ENCODE measurements at regions not wholly inside any gene's neighbourhood (a gene's known extent, or its start where the extent isn't known, plus 50 kb on each side); places are given as distances from the start of the nearest gene placed in this dataset.

DNA sequence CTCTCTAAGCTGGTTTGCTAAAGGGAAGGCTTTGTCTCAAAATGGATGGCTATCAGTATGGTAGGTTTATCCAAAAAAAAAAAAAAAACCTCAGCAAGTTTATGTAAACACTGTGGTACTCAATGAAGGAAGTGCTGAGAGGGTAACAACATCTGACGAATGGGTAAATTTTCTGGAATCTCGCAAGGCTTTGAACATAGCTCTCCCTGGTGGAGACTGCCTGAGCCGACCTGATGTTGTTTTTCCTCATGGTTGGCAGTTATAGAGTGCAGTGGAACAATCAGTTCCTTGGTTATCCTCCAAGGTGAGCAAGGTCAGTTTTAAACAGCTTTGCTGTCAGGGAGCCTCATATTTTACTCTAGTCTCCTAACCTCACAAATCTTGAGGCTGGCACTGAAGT is 94.6 kb downstream of the ZPLD1 start:
- POLR2A ChIA-PET, result no interaction called here
- TF ChIP-seq, protein P1, sequence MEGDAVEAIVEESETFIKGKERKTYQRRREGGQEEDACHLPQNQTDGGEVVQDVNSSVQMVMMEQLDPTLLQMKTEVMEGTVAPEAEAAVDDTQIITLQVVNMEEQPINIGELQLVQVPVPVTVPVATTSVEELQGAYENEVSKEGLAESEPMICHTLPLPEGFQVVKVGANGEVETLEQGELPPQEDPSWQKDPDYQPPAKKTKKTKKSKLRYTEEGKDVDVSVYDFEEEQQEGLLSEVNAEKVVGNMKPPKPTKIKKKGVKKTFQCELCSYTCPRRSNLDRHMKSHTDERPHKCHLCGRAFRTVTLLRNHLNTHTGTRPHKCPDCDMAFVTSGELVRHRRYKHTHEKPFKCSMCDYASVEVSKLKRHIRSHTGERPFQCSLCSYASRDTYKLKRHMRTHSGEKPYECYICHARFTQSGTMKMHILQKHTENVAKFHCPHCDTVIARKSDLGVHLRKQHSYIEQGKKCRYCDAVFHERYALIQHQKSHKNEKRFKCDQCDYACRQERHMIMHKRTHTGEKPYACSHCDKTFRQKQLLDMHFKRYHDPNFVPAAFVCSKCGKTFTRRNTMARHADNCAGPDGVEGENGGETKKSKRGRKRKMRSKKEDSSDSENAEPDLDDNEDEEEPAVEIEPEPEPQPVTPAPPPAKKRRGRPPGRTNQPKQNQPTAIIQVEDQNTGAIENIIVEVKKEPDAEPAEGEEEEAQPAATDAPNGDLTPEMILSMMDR (IDR thresholded peaks at IDR 0.05; ENCODE audit: control extremely low read depth, extremely low read depth, low read depth, missing control alignments), result no peak
- no peak for DNase-seq (ENCODE audit: extremely low spot score)
- CTCF ChIA-PET, result interaction anchor here (0.8 to 21.2 kb wide), 6 partner anchors 8 to 727 kb away, joined by 3 to 423 read pairs (median 5); no protein-coding TSS in a partner anchor

DNA sequence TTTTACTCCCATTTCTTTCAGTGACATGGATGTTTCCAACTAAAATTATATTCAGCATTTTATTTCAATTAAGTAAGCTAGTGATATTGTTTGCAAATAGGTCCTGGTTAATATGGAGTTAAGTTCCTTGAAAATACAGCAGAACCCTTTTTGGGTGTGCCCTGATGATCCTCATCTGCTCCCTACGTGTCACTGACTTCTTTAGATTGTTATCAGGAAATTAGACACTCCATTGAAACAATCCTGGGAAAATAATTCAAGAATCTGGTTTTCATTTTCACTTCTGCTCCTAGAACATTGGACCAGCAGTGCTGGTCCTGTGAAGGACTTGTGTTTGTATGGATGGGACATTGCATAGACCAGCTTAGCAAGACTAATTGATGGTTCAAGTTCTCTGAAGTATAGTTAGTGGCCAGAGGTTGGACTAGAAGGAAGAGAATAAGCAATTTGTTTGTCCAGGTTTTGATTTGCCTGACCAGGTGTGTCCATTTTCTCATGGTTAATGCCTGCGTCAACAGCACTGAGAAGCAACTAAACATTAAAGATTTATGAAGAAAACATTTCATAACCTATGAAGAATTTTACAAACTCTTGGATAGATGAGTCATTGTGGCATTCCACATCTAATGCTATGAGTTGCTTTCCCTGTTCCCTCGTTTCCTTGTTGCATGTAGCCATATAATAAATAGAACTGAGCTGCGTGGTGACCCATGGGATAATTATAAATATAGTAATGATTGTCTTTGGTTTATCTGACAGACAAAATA is 95.8 kb downstream of the ZPLD1 start:
- ChIA-PET POLR2A (no interaction called here), CTCF (interaction anchor here (2.3 to 21.2 kb wide), 3 partner anchors 13 to 728 kb away, joined by 6 to 423 read pairs (median 21); no protein-coding TSS in a partner anchor)
- no peak for DNase-seq (ENCODE audit: extremely low spot score)
- TF ChIP-seq, protein P1 (IDR thresholded peaks at IDR 0.05; ENCODE audit: control extremely low read depth, extremely low read depth, low read depth, missing control alignments), result no peak

DNA sequence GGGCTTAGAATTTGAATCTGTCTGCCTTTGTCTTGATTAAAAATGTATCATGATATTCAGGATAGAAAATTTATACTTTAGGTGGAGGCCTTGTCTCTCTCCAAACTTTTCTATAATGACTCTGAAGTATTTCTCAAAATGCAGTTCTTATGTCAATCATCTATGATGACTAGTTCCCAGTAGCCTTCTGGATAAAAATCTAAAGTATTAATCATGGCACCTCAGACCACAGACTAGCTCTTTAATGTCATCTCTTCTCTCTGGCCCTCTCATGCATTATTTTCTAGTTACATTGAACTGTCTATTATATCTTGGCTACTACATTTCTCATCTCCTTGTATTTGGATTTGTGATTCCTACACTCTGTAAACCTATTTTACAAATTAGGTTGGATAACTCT is 96.9 kb downstream of the ZPLD1 start:
- ChIA-PET CTCF (interaction anchor here (21.2 kb wide), 1 partner anchor 300 kb away, joined by 423 read pairs; no protein-coding TSS in a partner anchor), POLR2A (no interaction called here)
- TF ChIP-seq, protein P1 (IDR thresholded peaks at IDR 0.05; ENCODE audit: control extremely low read depth, extremely low read depth, low read depth, missing control alignments), result no peak
- DNase-seq (ENCODE audit: extremely low spot score), result no peak

DNA sequence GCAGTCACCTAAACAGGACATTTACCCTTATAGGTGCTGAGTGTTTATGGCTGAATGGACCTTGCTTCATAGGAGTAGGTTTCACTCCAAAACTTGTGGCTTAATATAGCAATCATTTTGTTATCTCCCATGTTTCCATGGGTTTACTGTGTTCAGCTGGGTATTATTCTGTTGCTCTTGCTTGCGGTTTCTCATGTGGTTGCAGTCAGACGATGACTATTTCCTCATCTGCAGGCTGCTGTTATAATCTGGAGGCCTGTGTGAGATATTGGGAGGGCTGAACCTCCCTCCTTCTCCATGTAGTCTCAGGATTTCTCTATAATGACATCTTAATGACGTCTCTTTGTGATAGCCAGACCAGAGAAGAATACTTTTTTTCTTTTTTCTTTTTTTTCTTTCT is 98.1 kb downstream of the ZPLD1 start:
- CTCF ChIA-PET, result interaction anchor here (21.2 kb wide), 1 partner anchor 301 kb away, joined by 423 read pairs; no protein-coding TSS in a partner anchor
- DNase-seq (ENCODE audit: extremely low spot score), result no peak
- POLR2A ChIA-PET, result no interaction called here
- TF ChIP-seq, protein P1 (IDR thresholded peaks at IDR 0.05; ENCODE audit: control extremely low read depth, extremely low read depth, low read depth, missing control alignments), result no peak

DNA sequence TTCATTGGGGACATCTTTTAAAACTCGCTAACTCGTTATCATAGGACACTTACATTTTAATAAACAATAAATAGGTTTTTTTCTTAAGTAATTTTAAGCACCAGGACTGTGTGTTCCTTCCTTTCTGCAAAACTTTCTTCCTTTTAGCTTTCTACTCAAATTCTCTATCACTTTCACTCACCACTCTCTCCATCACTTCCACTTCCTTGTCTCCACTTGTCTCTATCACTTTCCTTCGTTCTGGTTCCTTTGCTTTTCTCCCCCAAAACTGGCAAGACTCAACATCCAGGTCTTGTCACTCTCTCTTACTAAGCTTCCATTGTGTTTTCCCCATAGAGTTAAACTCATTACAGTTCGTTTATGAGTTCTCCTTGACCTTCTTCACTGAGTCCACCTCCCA is 99.0 kb downstream of the ZPLD1 start:
- DNase-seq (ENCODE audit: extremely low spot score), result no peak
- ChIA-PET POLR2A (no interaction called here), CTCF (interaction anchor here (1.1 to 21.2 kb wide), 3 partner anchors 9 to 302 kb away, joined by 3 to 423 read pairs (median 4); no protein-coding TSS in a partner anchor)
- TF ChIP-seq, protein P1 (IDR thresholded peaks at IDR 0.05; ENCODE audit: control extremely low read depth, extremely low read depth, low read depth, missing control alignments), result no peak

DNA sequence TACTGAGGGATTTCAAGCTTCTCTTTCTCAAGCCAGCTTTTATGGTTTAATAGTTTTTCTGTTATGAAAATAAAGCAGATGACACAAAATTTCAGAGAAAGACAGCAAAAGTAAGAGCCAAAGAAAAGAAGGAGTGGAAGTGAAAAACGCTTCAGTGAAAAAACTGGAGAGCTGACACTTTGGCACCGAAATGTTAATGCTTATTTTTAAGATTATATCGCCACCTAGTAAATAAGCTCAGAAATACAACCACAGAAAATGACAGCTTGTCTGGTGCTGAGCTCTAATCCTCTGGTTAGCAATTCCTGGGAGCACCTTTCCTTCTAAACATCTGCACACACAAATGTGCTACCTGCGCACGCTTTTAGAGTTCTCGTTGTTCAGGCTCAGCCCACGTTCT is 101.6 kb downstream of the ZPLD1 start:
- POLR2A ChIA-PET, result no interaction called here
- peak; percentile 17 for DNase-seq (ENCODE audit: extremely low spot score)
- CTCF ChIA-PET, result interaction anchor here (0.8 to 21.2 kb wide), 19 partner anchors 9 to 776 kb away, joined by 3 to 423 read pairs (median 4); no protein-coding TSS in a partner anchor

More for the DNA sequence above, 101.6 kb downstream of the ZPLD1 start:
- TF ChIP-seq, protein P1 (IDR thresholded peaks at IDR 0.05; ENCODE audit: control extremely low read depth, extremely low read depth, low read depth, missing control alignments), result peak; percentile 51

All from GM10248 (cell line).